Upper lobe of left lung (tissue), 4 donors: ENCODE measurements at regions not wholly inside any gene's neighbourhood (a gene's known extent, or its start where the extent isn't known, plus 50 kb on each side); places are given as distances from the start of the nearest gene placed in this dataset.

Experiments used
- CTCF ChIP-seq, 6 experiments: fragments of 450-650 bp in 4 of 6; fragments of 200-600 bp in 2 of 6; sonication (generic) in 2 of 6; IDR thresholded peaks; one replicate each; pipeline ENCODE4 v1.5.1; 2016 to 2019; ENCODE audit warnings: antibody characterized with exemption in 6 of 6
- EP300 ChIP-seq, 4 donors: sonication (generic); formaldehyde crosslinking; IDR thresholded peaks; one replicate each; pipeline ENCODE4 v1.5.1; 2017; ENCODE audit warnings: antibody characterized with exemption in 4 of 4, control low read depth in 2 of 4
- POLR2A ChIP-seq, 4 donors: fragments of 450-650 bp; IDR thresholded peaks; one replicate each; pipeline ENCODE4 v1.5.1; 2016 to 2017; ENCODE audit warnings: antibody characterized with exemption in 4 of 4, mild to moderate bottlenecking in 2 of 4
- POLR2AphosphoS5 ChIP-seq, 2 donors: sonication (generic); formaldehyde crosslinking; IDR thresholded peaks; one replicate each; pipeline ENCODE4 v1.5.1; 2017; ENCODE audit warnings: antibody characterized with exemption in 2 of 2

DNA sequence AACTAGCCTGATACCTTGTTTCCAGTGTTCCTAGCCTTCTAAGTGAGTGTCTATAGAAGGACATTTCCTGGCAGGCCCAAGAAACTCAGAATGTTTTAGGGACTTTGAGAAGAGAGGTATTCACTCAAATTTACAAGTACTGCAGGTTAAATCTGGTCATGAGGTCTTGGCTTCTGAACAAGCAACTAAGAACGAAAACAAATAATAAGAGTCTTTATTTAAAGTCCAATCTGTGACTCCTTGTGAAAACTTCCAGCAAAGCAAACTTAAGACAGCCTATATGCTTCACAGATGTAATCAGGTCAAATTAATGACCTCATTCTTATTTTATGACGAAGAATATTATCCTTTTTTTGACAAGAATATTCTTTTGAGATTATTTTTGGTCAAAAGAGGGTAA is 79.4 kb upstream of the PRSS16 start:
- no peak for TF ChIP-seq EP300 (IDR thresholded peaks at IDR 0.05)
- no peak for TF ChIP-seq CTCF (IDR thresholded peaks at IDR 0.05)
- no peak for TF ChIP-seq POLR2A (IDR thresholded peaks at IDR 0.05)
- no peak for TF ChIP-seq POLR2AphosphoS5 (IDR thresholded peaks at IDR 0.05)
